PC-3 (cell line): ENCODE measurements at regions not wholly inside any gene's neighbourhood (a gene's known extent, or its start where the extent isn't known, plus 50 kb on each side); places are given as distances from the start of the nearest gene placed in this dataset.

Experiments
- ATAC-seq: fragments of 200-7000 bp; cut with Tn5 transposase; 2 replicates; pipeline ENCODE4 v1.9.1; 2020; ENCODE audit warnings: mild to moderate bottlenecking, moderate library complexity
- BruUV-seq: library from RNA; stranded (reverse); fragments of 400-500 nt; replicated peaks from 2 replicates; lab custom pipeline; 2021; lab: Mats Ljungman, UMichigan
- CTCF ChIA-PET: fragments of 300-600 bp; sonication (Branson Sonifier 250); formaldehyde crosslinking; loops from one replicate; lab custom pipeline; 2022; ENCODE audit warnings: antibody characterized with exemption; lab: Charles Lee
- POLR2A ChIA-PET: fragments of 300-600 bp; sonication (Branson Sonifier 250); formaldehyde crosslinking; loops from one replicate; lab custom pipeline; 2022; ENCODE audit warnings: antibody characterized with exemption; ENCODE audit not compliant: unreplicated experiment; lab: Charles Lee
- DNase-seq: peaks from one replicate; pipeline ENCODE4 v3.0.0-alpha.2; 2015
- H2AFZ ChIP-seq: fragments of 300-600 bp; sonication (generic); 2 replicates; pipeline ENCODE4 v1.6.0; 2016; ENCODE audit warnings: antibody characterized with exemption, low read length
- H3F3A ChIP-seq: fragments of 300-600 bp; sonication (generic); one replicate; pipeline ENCODE4 v1.6.0; 2017; ENCODE audit warnings: antibody characterized with exemption, low read length, control low read depth, mild to moderate bottlenecking; ENCODE audit not compliant: unreplicated experiment
- H3K27ac ChIP-seq: fragments of 300-600 bp; sonication (generic); 2 replicates; pipeline ENCODE4 v1.5.1; 2016; ENCODE audit warnings: mild to moderate bottlenecking, low read length
- H3K27me3 ChIP-seq: fragments of 300-600 bp; sonication (generic); 2 replicates; pipeline ENCODE4 v1.6.1; 2016; ENCODE audit warnings: low read length, mixed read lengths
- H3K36me3 ChIP-seq: fragments of 300-600 bp; sonication (generic); 2 replicates; pipeline ENCODE4 v1.6.1; 2016; ENCODE audit warnings: low read depth, mixed run types, low read length, mixed read lengths
- H3K4me1 ChIP-seq: fragments of 300-600 bp; sonication (generic); 2 replicates; pipeline ENCODE4 v1.5.1; 2016; ENCODE audit warnings: low read length; ENCODE audit not compliant: insufficient read depth
- H3K4me2 ChIP-seq: fragments of 300-600 bp; sonication (generic); 2 replicates; pipeline ENCODE4 v1.6.0; 2016; ENCODE audit warnings: low read length
- H3K4me3 ChIP-seq: fragments of 300-600 bp; sonication (generic); 2 replicates; pipeline ENCODE4 v1.5.1; 2016; ENCODE audit warnings: mild to moderate bottlenecking, low read length, mixed read lengths
- H3K79me2 ChIP-seq: fragments of 300-600 bp; sonication (generic); 2 replicates; pipeline ENCODE4 v1.6.1; 2017; ENCODE audit warnings: low read length, mixed read lengths
- H3K9ac ChIP-seq: fragments of 300-600 bp; sonication (generic); 2 replicates; pipeline ENCODE4 v1.6.0; 2016; ENCODE audit warnings: mild to moderate bottlenecking, low read length
- H3K9me2 ChIP-seq: fragments of 300-600 bp; sonication (generic); replicated peaks from 2 replicates; pipeline ENCODE4 v1.6.1; 2016; ENCODE audit warnings: mixed run types, low read length, mixed read lengths
- H3K9me3 ChIP-seq: fragments of 300-600 bp; sonication (generic); 2 replicates; pipeline ENCODE4 v1.6.1; 2016; ENCODE audit warnings: low read length, mixed read lengths
- H4K20me1 ChIP-seq: fragments of 300-600 bp; sonication (generic); 2 replicates; pipeline ENCODE4 v1.6.1; 2016; ENCODE audit warnings: low read length, mixed read lengths
- EZH2 ChIP-seq: fragments of 300-600 bp; sonication (generic); IDR thresholded peaks from one replicate; pipeline ENCODE4 v1.6.1; 2017; ENCODE audit warnings: antibody characterized with exemption, mild to moderate bottlenecking, low read length; ENCODE audit not compliant: unreplicated experiment
- EZH2phosphoT487 ChIP-seq: fragments of 300-600 bp; sonication (generic); IDR thresholded peaks from 2 replicates; pipeline ENCODE4 v1.6.1; 2018; ENCODE audit warnings: mild to moderate bottlenecking, antibody characterized with exemption, low read length, borderline replicate concordance
- intact Hi-C: fragments of 100-400 bp; cut with micrococcal nuclease; formaldehyde crosslinking; loops from 2 replicates; pipeline ENCODE4 v1.9.0; 2023
- TF ChIP-seq, protein P1 (sequence below): fragments of 300-600 bp; sonication (generic); conservative IDR thresholded peaks from 2 replicates; pipeline ENCODE4 v1.5.1; 2017; ENCODE audit warnings: antibody characterized with exemption, low read depth, mild to moderate bottlenecking, low read length

DNA sequence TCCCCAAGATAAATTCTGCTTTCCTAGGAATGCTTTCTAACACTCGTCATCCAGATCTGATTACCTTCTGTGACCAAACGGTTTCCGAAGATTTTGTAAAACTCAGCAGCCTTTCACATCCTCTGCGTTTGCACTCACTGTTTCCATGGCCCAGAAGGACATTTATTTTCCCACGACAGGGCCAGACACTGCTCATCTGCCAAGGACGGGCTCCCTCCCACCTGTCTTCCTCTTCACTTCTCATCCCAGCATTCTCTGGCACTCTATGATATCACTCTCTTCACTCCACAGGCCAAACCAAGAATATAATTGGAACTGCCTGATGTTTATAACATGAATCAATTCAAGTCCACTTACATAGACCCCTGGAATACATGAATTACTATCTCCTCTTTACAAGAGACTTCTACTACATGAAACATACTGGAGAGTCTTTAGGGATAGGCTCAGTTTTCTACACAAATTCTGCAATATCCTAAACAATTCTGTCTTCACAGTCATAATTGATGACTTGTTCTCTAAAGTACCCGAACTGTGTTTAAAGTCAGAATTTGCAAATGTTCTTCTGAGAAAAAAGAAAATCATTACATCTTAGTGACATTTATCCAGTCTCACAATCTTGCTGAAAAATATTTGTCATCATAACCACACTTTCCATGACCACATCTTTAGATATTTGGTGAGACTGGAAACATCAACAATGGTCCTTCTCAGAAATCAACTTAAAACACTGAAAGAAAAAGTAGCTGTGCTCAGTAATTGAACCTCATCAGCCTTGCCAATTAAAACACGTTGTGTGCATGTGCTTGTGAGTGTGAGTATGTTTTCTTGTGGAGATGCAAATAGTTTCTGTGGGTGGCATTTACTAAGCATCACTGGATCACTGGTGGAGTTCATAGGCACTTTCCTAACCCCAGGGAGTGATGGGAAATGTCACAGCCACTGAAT lies 79.5 kb upstream of the PRSS58 start:
- no peaks in the 10 kb centered on the region for H3K4me1 ChIP-seq
- no TSS peak for BruUV-seq
- H3K36me3 ChIP-seq, result no peaks in the 10 kb centered on the region
- H3K27me3 ChIP-seq, result peaks cover 69% of the 10 kb centered on the region
- POLR2A ChIA-PET, result no interaction called here
- no peak overlapping the region for H3K4me3 ChIP-seq
- H3K79me2 ChIP-seq, result no peaks in the 10 kb centered on the region
- TF ChIP-seq EZH2, result no peak
- TF ChIP-seq EZH2phosphoT487, result no peak
- TF ChIP-seq, protein P1, sequence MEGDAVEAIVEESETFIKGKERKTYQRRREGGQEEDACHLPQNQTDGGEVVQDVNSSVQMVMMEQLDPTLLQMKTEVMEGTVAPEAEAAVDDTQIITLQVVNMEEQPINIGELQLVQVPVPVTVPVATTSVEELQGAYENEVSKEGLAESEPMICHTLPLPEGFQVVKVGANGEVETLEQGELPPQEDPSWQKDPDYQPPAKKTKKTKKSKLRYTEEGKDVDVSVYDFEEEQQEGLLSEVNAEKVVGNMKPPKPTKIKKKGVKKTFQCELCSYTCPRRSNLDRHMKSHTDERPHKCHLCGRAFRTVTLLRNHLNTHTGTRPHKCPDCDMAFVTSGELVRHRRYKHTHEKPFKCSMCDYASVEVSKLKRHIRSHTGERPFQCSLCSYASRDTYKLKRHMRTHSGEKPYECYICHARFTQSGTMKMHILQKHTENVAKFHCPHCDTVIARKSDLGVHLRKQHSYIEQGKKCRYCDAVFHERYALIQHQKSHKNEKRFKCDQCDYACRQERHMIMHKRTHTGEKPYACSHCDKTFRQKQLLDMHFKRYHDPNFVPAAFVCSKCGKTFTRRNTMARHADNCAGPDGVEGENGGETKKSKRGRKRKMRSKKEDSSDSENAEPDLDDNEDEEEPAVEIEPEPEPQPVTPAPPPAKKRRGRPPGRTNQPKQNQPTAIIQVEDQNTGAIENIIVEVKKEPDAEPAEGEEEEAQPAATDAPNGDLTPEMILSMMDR, result no peak
- intact Hi-C loops, result no loop called here
- no peak for ATAC-seq
- no peak overlapping the region for H3K4me2 ChIP-seq
- no peak overlapping the region for H3K9ac ChIP-seq
- no peaks in the 10 kb centered on the region for H3F3A ChIP-seq
- no peak for DNase-seq
- H4K20me1 ChIP-seq, result no peaks in the 10 kb centered on the region
- H3K9me2 ChIP-seq, result no peaks in the 10 kb centered on the region
- H3K9me3 ChIP-seq, result no peaks in the 10 kb centered on the region
- H2AFZ ChIP-seq, result no peak overlapping the region
- H3K27ac ChIP-seq, result no peak overlapping the region
- CTCF ChIA-PET, result no interaction called here

DNA sequence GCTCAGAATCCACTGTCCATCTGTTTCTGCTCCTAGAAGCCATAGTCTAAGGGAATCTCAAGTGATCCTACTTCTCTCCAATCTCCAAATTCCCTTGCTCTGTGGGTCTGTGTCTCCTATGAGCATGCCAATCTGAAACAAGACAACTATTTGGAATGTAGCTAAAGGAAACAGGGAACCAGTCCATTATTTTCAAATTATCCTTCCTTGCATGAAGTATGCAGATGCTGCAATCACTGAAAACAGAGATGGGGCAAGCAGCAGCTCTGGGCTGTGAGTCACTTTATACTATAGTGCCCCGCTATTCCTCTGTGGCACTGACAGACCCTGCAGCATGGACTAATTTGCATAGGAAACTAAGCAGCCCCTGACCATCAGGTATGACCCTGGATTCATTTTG lies 76.9 kb upstream of the PRSS58 start:
- Histone ChIP-seq H3K4me3 (no peak overlapping the region), H3K79me2 (no peaks in the 10 kb centered on the region), H3K36me3 (no peaks in the 10 kb centered on the region), H3K9me2 (no peaks in the 10 kb centered on the region), H4K20me1 (no peaks in the 10 kb centered on the region), H3F3A (no peaks in the 10 kb centered on the region), H3K4me1 (no peaks in the 10 kb centered on the region), H3K9ac (no peak overlapping the region), H3K4me2 (no peak overlapping the region), H3K27ac (no peak overlapping the region), H3K27me3 (peaks cover 79% of the 10 kb centered on the region), H3K9me3 (no peaks in the 10 kb centered on the region), H2AFZ (no peak overlapping the region)
- BruUV-seq, result no TSS peak
- TF ChIP-seq EZH2phosphoT487, result no peak
- TF ChIP-seq, protein P1, result no peak
- no peak for TF ChIP-seq EZH2
- ChIA-PET CTCF (no interaction called here), POLR2A (no interaction called here)
- ATAC-seq (no peak), DNase-seq (no peak)
- intact Hi-C loops, result no loop called here

DNA sequence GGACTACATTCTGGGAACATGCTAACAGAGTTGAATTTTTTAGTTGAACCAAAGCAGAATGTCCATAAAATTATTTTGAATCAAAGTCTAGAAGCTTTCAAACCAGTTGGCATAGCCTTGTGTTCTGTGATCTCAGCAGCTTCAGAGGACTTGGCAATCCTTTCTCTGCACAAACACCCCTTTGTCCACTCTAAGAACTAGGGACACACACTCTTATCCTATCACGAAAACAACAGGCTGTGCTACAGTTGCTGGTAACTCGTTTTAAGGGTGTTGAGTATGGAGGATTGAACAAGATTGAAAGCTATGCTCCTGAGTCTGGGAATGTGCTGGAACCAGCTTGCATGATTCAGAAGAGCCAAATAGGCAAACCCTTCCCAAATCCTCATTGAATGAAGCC lies 76.4 kb upstream of the PRSS58 start:
- ChIA-PET CTCF (no interaction called here), POLR2A (no interaction called here)
- Histone ChIP-seq H3K4me1 (no peaks in the 10 kb centered on the region), H3K9ac (no peak overlapping the region), H3F3A (no peaks in the 10 kb centered on the region), H3K9me3 (no peaks in the 10 kb centered on the region), H3K36me3 (no peaks in the 10 kb centered on the region), H3K27me3 (peaks cover 85% of the 10 kb centered on the region), H3K27ac (no peak overlapping the region), H3K4me3 (no peak overlapping the region), H4K20me1 (no peaks in the 10 kb centered on the region), H3K9me2 (no peaks in the 10 kb centered on the region), H3K79me2 (no peaks in the 10 kb centered on the region), H3K4me2 (no peak overlapping the region), H2AFZ (no peak overlapping the region)
- ATAC-seq (no peak), DNase-seq (no peak)
- intact Hi-C loops, result no loop called here
- no TSS peak for BruUV-seq
- TF ChIP-seq, protein P1, result no peak
- no peak for TF ChIP-seq EZH2phosphoT487
- no peak for TF ChIP-seq EZH2
